CD4-positive, alpha-beta T cell treated with Interleukin-10 for 1 hour (primary cell): ENCODE measurements at regions not wholly inside any gene's neighbourhood (a gene's known extent, or its start where the extent isn't known, plus 50 kb on each side); places are given as distances from the start of the nearest gene placed in this dataset.

Experiments
- DNase-seq: peaks from one replicate; pipeline ENCODE4 v3.0.0-alpha.2; 2020

GRCh38 chrX:40267334-40268187 lies 169.8 kb upstream of the BCOR start:
- no peak for DNase-seq

DNA sequence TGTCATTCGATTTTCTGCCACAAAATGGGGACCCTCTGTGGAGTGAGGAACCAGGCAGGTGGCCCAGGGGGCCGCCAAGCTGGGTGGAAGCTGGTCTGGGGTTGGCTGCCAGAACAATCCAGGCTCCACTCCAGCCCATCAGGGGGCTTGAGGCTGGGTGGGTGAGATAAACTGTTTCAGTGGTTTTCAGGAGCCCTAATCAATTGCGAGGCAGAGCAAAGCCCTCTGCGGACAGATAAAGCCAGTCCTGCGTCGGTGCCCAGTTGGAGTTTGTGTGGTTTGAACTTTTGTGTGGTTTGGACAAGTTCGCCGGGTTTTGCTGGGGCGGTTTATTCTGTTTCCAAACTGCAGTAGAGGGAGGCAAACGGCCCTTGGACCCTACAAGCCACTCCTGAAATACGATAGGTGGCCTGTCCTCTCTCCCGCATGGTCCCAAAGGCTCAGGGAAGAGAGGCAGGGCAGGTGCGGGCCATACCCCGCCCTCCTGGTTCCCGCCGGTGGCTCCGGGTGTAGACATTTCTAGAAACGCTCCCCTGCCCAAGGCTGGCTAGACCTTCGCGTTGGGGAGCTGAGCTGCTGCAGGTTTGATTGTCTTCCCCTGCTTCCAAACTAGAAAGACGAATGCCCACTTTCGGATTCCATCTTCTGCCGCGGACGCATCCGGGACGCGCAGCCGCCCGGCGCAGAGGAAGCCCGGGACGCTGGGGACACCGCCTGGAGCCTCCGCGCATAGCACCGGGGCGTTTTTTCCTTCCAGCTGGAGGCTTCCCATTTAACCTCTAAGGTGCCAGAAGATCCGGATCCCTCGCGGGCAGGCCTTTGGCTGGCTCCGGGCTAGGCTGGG lies 169.0 kb upstream of the BCOR start:
- DNase-seq, result peak; percentile 59

GRCh38 chrX:40265936-40266335 lies 168.2 kb upstream of the BCOR start:
- DNase-seq, result no peak

GRCh38 chrX:40263014-40263560 lies 165.3 kb upstream of the BCOR start:
- no peak for DNase-seq

GRCh38 chrX:40262157-40263013 lies 164.6 kb upstream of the BCOR start:
- no peak for DNase-seq

DNA sequence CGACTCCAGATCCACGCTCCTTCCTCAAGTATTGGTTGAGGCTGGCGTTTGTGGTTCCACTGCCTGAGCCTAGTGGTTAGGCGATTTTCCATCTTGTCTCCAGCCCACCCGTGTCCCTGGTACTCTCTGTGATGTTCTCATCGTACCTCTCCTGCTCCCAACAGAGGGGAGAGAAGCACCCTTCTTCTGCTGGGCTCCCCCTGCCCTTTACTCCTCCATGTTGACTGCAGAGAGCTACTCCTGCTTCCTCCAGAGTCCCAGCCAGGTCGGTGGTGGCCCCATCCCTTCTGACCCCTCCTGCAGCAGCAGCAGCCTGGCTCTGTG lies 164.0 kb upstream of the BCOR start:
- DNase-seq, result no peak

DNA sequence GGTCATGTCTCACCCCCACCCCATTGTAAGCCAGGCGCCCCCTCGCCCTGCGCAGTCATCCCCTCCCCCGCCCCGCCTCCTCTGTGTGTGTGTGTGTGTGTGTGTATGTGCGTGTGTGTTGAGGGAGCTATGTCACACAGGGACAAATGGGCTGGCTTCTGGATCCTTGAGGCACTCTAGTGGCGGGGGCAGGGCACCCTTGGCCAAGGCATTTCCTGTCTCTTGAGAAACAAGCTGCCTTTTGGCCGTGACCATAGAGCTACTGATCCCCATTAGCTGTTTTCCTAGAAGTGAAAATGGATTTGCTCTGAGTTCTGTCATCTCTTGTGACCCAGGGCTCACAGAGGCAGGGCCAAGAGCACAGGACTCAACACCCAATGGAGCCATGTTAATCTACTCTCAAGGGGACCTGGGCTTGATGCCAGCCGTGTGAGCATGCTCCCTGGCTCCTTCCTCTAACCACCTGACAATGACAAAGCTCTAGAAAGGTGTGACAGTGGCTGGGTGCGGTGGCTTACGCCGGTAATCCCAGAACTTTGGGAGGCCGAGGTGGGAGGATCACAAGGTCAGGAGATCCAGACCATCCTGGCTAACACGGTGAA lies 162.5 kb upstream of the BCOR start:
- no peak for DNase-seq

DNA sequence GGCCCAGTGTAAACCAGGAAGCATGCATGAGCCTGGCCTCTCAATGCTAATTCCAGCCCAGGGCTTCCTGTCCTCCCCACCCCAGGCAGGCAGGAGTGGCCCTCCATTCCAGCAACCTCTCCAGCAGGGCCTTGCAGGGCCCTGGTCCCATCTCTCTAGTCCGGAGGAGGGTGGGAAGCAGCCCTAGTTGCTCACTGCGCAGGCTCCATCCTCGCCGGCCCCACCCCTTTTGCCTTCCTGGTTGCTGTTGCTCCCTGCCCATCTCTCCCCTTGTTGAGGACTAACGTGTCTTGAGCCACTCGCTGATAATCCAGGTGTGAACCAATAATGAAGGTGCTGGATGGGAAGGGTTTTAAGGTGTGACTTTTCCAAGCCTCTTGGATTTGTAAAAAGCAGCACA lies 161.2 kb upstream of the BCOR start:
- DNase-seq, result no peak

GRCh38 chrX:40253771-40254170 lies 156.0 kb upstream of the BCOR start:
- no peak for DNase-seq

DNA sequence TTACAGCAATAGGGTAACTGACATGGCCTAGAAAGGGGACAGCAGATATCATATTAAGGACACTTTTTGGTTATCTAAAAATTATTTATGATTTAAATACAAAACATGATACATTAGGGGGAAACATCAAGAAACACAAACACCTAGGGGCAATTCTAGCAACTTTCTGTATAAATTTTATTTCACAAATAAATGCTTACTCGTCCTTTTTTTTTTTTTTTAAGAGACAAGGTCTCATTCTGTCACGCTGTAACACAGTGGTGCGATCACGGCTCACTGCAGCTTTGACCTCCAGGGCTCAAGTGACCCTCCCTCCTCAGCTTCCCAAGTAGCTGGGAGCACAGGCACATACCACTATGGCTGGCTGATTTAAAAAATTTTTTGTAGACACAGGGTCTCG lies 151.8 kb upstream of the BCOR start:
- no peak for DNase-seq

- DNase-seq, result no peak
Measured at GRCh38 chrX:40248822-40249221, 151.1 kb upstream of the BCOR start.

DNA sequence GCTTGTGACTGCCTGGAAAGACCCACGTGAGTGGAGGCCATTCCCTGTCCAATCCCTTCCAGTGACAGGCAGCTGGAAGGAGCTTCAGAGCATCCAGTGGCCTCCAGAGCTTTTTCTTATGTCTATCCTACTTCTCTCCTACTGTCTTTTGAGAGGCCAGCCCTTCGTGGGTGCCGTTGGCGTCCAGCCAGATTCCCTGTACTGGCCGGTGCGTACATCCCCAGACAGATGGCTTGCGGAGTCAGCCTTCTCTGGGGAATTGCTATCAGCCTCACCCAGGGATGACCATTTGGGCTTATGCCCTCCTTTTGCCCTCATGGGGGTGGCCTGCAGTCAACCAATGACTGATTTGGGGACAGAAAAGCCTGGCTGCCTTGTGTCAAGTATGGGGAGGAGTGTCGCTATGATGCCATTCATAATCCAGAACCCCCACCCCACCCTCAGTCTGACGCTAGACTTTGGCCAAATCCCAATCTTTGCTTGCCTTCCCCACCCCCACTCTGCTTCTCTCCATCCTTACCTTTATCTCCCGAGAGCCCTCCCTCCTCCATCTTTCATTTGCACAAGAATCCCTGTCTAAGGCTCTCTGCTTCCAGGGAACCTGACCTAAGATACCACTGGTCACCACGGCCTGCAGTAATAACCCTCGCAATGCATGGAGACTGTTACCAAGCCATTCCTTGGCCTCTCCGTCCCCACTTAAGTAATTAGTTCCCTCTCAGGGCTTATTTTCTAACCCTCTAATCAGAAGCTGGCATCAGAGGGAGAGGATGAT lies 150.3 kb upstream of the BCOR start:
- no peak for DNase-seq

DNA sequence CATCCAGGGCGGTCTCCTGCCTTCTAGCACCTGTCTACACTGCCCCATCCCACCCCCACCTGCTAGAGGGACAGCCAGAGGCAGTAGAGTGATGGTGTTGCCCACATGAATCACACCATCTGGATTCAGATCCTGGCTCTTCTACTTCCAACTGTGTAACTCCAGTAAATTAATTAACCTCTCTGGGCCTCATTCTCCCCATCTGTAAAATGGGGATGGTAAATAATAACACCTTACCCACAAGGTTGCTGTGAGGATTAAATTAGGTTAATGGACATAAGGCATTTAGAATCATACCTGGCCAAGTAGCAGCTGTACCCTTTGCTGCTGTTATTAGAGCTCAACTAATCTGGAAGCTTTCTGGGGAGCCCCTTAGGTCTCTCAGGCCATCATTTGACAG lies 149.6 kb upstream of the BCOR start:
- DNase-seq, result no peak

DNA sequence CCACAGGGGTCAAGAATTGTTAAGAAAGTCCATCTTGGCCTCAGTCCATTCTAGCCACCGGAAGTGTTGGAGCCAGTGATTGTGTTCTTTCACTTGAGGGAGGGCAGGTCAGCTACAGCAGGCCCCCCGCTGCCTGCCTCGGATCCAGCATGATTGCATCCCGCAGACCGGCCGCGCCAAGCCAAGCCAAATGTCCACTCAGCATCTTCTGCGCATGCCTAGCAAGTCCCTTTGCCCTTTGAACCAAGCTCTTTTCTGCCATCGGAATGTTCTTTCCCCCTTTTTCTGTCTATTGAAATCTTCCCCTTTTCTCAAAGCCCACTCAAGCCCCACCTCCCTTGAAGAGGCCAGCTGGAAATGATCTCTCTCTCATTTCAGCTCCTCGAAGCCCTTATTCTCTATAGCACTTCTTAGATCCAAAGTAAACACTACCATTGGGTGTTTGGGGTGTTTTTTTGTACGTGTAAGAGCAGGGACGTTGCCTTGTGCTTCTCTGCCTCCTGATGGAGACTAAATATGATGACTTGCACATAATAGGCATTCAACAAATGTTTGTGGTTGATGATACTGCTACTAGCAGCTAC lies 147.8 kb upstream of the BCOR start:
- DNase-seq, result peak; percentile 5

DNA sequence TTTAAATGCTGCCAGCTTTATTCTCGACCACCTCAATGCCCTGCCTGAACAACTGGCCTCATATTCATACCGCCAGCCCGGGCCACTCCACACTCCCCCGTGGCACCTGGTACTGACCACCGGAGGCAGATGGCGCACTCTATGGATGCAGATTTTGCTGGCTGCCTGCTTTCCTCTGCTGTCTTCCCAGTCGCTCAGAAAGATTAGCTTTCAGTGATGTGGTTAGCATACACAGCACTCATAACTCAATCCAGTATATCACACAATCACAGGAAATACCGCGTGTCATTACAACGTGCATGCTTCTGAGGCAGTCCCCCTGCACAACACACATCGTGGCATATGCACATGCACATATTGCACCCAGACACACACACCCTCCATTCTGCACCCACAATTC lies 147.2 kb upstream of the BCOR start:
- peak; percentile 1 for DNase-seq

- no peak for DNase-seq
Measured at GRCh38 chrX:40243755-40244515, 146.2 kb upstream of the BCOR start.

GRCh38 chrX:40240844-40241243 lies 143.1 kb upstream of the BCOR start:
- no peak for DNase-seq

DNA sequence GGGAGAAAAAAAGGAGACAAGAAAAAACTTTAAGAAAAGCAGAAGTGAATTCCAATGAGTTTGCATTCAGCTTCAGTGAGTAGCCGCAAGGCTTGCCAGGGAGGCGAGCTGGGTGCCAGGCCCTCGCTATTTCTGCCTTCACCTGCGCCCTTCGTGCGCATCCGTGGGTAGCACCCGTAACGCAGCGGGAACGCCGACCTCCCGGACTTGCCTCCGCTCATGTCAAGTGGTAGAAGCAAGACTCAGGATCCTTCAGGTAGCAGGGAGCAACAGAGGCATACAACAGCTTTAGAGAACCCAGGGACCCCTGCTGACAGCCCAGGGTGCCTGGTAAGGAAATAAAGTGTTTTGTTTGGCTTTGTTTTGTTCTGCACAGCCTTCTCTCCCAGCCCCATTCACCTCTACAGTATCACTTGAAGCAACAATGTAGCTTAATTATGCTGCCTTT lies 140.0 kb upstream of the BCOR start:
- no peak for DNase-seq

GRCh38 chrX:40230646-40231045 lies 132.9 kb upstream of the BCOR start:
- DNase-seq, result no peak

- no peak for DNase-seq
Measured at GRCh38 chrX:40227125-40227524, 129.4 kb upstream of the BCOR start.

DNA sequence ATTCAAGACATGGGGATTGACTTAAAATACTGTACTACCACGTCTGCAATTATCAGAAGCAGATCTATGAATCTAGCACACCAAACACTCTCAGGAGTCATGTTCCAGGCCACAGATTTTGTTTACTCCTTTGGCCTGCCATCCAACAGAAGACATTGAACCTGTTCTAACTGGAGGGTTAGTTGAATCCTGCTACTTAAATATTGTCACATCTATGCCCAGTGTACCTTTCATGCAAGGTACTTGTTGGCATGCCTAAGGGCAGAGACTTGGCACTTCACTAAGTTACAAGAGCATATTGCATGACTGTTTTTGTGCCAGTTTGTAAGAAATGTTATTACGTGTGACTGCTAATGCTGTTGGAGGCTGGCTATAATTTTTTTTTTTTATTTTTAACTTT lies 126.9 kb upstream of the BCOR start:
- no peak for DNase-seq
